Esophagus mucosa (tissue), 1 donor: ENCODE measurements at regions not wholly inside any gene's neighbourhood (a gene's known extent, or its start where the extent isn't known, plus 50 kb on each side); places are given as distances from the start of the nearest gene placed in this dataset.

Source experiments
- ATAC-seq: fragments of 200-7000 bp; cut with Tn5 transposase; one replicate; pipeline ENCODE4 v1.9.1; 2020
- donor health status: DM: yes; HTN: yes; CAD: no.

DNA sequence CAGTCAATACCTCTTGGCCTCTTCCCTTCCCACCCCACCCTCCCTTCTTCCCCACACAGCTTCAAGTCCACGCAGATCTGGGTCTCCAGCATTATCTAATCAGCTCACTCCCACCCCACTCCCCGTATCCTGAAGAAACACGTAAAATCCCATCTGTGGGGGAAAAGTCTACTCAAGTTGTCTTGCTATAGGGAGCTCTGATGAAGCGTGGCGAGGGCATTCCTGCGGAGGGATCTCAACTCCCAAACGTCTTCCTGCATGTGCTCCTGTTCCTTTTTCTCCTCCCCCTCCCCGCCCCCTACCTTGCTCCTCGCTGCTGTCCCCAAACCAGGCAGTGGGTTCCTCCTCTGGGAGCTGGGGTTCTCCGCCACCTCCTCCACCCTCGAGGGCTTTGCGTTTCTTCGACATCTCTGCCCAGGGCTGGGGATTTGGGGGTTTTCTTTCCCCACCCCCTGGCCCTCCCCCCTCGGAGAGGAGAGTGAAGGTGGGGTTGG, 181.8 kb downstream of the TBXT start:
- no peak for ATAC-seq

DNA sequence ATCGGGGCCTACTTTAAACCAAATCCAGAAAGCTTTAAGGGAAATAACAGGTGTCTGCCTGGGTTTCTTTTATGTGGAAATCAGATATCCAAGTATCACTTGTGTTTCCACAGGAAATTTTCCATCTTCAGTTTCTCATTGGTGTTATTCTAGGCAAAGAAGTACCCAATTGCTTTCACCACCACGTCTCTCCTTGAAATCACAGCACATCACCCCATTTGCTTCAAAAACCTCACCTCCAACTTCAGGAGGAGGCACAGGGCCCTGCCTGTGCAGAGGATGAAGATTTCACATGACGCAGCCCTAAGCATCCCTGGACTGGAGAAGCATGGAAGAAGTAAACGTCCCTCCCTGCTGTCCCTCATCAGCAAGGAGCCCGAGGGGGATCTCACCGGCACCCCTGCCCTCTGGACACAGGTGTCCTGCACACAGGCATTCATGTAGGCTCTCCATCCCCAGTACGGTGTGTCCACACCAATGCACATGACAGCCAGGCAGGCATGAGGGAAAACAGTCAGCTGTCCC, 182.3 kb downstream of the TBXT start:
- no peak for ATAC-seq

DNA sequence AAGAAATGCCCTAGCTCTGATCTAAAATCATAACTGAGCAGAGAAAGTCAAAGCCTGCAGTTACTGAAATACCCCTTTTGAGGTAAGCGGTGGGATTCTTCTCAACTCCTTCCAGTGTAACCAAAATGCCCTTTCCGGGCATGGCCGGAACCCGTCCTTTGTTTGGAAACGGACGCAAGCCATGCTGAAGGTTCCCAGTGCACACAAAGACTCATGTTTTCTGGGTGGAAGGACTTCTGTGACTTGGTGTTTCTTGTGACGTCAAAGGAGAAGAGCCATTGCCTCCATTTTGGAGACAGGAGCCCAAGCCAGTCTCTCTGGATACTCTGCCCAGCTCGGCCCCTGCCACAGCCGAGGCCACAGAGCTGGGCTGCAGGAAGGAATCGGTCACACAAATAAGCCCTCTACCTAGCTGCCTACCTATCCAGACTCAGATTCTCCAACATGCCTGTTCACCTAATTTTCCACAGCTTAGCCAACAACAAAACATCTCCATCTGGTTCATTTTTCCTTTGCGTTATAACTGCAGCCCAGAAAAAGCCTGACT, 182.8 kb downstream of the TBXT start:
- ATAC-seq = no peak

- no peak for ATAC-seq
Observed at GRCh38 chr6:165983112-165984072, 184.3 kb downstream of the TBXT start.

GRCh38 chr6:165978476-165978875, 189.2 kb downstream of the TBXT start:
- no peak for ATAC-seq

- no peak for ATAC-seq
Observed at GRCh38 chr6:165976684-165977083, 191.0 kb downstream of the TBXT start.

DNA sequence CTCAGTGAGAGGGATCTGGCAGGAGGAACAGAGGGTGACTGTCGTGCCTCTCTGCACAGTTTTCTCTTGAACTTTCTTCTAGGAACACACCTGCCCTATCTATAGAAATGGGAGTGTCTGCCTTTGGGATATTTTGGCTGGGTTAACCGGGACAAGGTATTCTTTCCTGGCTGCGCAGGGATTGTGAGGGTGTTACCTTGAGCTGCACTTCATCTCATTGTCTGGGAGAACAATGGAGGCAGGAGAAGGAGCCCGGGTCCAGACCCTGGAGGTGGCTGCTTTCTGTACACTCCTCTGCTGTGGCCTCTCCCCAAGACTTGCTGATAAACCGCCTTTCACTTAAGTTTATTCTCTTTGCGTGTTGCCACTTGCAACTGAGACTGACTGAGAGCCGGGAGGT, 192.8 kb downstream of the TBXT start:
- no peak for ATAC-seq

- no peak for ATAC-seq
Observed at GRCh38 chr6:165973473-165973872, 194.2 kb downstream of the TBXT start.

DNA sequence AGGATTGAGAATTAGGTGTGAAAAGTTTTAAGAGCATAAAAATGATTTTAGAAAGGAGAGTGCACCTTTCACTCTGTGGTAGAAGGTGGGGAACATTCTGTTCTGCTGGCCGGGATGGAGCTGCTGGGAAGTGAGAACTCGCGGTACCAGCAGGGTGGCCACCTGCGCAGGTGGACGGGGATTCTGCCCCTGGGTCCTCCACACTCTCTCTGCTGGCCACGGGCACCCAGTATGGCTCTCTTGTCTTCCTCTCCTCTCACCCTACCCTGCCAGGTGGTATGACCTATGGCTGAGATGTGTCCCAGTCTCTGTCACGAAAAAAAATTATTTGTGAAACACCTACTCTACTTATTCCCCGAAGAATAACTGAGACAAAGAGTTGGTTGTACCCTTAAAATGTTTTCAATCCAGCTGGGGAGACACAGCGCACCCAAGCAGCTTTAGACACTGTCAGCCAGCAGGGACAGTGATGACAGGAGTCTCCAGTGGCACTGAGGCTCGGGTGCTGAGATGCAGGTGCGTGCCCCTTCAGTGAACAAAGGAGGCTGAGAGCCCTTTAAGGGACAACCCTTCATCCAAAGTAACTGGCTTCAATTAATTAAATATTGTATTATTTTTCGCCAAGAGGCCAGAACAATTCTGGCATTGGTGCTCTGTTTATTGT, 195.4 kb downstream of the TBXT start:
- ATAC-seq = no peak

- no peak for ATAC-seq
Observed at GRCh38 chr6:165971202-165971601, 196.4 kb downstream of the TBXT start.

- ATAC-seq = no peak
Observed at GRCh38 chr6:165970001-165970400, 197.7 kb downstream of the TBXT start.

DNA sequence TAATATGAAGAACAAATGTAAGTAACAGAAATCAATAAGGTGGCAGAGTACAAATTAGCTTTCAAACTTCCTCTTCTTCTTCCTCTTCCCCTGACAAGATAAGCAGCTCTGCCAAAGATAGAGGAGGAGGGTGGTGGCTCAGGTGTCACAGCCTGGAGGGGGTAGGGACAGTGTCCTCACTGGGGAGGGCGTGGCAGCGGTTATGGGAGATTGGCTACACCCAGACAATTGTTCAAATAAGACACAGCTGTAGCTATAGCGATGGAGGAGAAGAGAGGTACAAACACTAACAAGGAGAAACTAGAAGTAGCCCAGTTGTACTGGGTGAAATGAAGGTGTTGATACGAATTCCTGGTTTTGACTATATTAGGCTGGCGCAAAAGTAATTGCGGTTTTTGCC, 198.5 kb downstream of the TBXT start:
- ATAC-seq = no peak

DNA sequence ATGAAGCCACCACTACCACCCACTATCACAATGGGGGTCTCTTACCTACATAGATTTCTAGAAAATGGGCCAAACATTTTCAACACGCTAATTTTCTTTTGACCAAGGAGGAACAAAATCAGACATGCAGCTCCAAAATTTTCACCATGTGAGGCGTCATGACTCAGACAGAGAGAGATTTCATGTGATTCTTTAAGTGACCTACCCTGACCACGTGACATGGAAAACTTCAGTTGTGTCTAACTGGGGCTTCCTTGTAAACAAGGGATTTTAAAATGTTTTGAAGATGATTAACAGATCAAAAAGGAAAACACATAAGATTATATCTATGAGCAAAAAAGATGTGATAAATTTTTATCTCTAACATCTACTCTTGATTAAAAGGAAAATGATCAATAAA, 199.2 kb downstream of the TBXT start:
- ATAC-seq = no peak

DNA sequence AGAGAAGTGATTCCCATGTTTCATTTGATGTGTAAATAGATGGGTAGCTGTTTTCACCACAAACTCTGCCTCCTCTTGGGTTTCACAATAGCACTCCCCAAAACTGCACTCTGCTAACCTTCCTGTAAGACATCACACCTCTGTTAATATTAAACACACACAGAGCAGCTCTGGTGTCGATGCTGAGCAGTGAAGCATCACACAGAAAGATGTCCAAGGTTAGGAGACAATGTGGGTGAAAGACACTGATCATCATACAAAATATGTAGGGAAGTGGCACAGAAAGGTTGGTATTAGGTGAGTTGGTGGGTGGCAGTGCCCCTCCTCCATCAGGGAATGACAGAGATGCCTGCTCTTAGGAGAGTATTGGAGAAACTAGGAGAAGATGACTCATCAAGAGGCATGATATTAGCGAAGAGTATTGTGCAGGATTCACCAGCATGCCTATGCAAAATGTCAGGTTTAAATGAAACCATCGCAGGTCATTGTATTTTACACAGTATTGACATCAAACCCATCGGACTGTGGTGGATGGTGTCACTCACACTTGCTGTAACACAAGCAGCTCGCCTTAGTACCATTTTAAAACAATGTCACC, 199.7 kb downstream of the TBXT start:
- no peak for ATAC-seq

DNA sequence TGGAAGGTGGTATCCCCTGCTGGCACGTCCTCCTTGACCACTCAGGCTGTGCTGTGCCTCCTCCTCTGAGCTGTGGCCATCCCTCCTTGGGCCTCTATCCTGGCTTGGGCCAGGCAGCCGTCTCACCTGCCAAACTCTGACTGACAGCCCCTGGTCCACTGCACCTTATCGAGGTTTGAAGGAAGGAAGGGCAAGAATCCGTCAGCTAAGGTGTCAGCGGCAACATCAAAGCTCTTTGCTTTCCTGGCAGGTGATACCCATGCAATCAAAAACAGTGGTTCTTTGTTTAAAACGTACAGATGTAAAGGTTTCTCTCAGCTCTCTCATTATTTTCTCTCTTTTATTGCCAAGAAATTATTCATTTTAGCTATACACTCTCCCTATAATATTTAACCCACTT, 203.9 kb downstream of the TBXT start:
- no peak for ATAC-seq

DNA sequence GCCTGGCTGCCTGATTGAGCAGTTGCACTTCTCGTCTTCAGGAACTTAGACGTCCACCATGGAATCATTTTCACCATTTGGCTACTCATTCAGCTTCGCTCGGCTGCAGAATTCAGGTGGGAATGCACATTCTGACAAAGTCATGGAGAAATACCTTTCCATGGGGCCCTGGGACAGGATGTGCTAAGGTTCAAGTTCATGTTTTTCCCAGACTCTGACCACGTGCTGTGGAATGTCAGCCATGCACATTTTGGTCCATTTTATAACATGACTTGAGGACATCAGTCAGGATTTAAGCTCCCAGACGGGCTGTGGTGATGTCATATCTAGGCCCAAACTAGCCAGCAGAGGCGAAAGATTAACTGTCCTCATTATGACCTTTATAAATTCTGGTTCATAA, 205.3 kb downstream of the TBXT start:
- ATAC-seq = no peak

GRCh38 chr6:165961233-165961632, 206.4 kb downstream of the TBXT start:
- no peak for ATAC-seq

- ATAC-seq = no peak
Observed at GRCh38 chr6:165960695-165961094, 207.0 kb downstream of the TBXT start.

DNA sequence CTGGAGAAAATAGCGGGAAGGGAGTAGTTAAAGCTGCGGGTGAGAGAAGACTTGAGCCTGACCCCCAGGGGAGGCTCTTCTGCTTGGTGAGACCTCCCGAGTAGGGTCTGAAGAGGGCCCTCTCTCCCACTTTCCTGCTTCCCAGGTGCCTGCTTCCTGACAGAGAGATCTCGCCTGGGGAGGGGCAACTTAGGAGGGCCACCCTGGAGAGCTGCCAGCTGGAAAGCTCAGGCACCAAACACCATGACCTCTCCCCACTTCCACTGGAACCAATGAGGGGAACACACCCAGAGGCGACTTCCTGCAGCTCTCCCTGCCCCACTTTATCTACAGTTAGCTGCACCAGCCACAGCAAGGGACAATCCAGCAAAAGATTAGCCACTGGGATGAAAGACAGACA, 208.0 kb downstream of the TBXT start:
- ATAC-seq = no peak

- no peak for ATAC-seq
Observed at GRCh38 chr6:165956874-165957273, 210.8 kb downstream of the TBXT start.

- no peak for ATAC-seq
Observed at GRCh38 chr6:165952514-165952913, 215.1 kb downstream of the TBXT start.

GRCh38 chr6:165950316-165950715, 217.3 kb downstream of the TBXT start:
- ATAC-seq = no peak

DNA sequence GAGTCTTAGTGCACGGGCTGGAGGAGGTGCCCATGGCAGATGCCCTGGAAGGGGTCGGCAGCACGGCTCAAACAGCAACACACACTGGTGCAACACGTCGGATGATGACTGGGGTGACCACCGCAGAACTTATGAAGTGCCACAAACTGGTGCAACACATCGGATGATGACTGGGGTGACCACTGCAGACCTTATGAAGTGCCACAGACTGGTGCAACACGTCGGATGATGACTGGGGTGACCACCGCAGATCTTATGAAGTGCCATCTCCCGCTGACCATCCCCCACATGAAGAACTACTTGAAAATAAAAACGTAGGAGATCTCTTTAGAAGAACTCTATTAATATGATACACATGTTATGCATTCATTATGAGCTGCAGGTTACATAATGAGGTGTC, 218.3 kb downstream of the TBXT start:
- no peak for ATAC-seq
